ENCODE measurements at regions not wholly inside any gene's neighbourhood (a gene's known extent, or its start where the extent isn't known, plus 50 kb on each side); places are given as distances from the start of the nearest gene placed in this dataset.

- TF ChIP-seq POLR2A (IDR thresholded peaks at IDR 0.05; ENCODE audit: low read length) (no peak), GATA1 (IDR thresholded peaks at IDR 0.05; ENCODE audit: low read depth, low read length) (no peak)
Observed at GRCh38 chr14:99040711-99041110, 231.3 kb downstream of the BCL11B start.

Data from erythroblast (primary cell).